Keratinocyte (primary cell): ENCODE measurements at regions not wholly inside any gene's neighbourhood (a gene's known extent, or its start where the extent isn't known, plus 50 kb on each side); places are given as distances from the start of the nearest gene placed in this dataset.

ENCODE experiments used
- DNase-seq: peaks from one replicate; pipeline ENCODE4 v3.0.0-alpha.2; 2011; ENCODE audit warnings: low read depth, missing footprints, low spot score
- FAIRE-seq: peaks from 2 replicates; lab custom pipeline; 2011; peaks lifted over from hg19 to GRCh38; lab: Jason Lieb, UNC
- H2AFZ ChIP-seq: 2 replicates; pipeline ENCODE4 v1.6.0; 2012; ENCODE audit warnings: low read length, control low read depth, inconsistent platforms; ENCODE audit not compliant: control insufficient read depth
- H3K27ac ChIP-seq: 2 replicates; pipeline ENCODE4 v1.5.1; 2011; ENCODE audit warnings: low read length; ENCODE audit not compliant: control insufficient read depth, insufficient read depth
- H3K27me3 ChIP-seq: 3 replicates; pipeline ENCODE4 v1.6.0; 2011; ENCODE audit warnings: low read length; ENCODE audit not compliant: control insufficient read depth, insufficient read depth; ENCODE audit errors: extremely low read depth
- H3K36me3 ChIP-seq, 2 experiments: 2 replicates in 1 of 2; 3 replicates in 1 of 2; pipeline ENCODE4 v1.5.1; 2011; ENCODE audit warnings: low read length in 2 of 2, mild to moderate bottlenecking in 1 of 2; ENCODE audit not compliant: control insufficient read depth in 2 of 2, insufficient read depth in 2 of 2; ENCODE audit errors: extremely low read depth in 1 of 2
- H3K4me1 ChIP-seq: 3 replicates; pipeline ENCODE4 v1.5.1; 2011; ENCODE audit warnings: low read length; ENCODE audit not compliant: control insufficient read depth, insufficient read depth; ENCODE audit errors: extremely low read depth
- H3K4me2 ChIP-seq: 3 replicates; pipeline ENCODE4 v1.6.0; 2011; ENCODE audit warnings: low read depth, low read length; ENCODE audit not compliant: control insufficient read depth, insufficient read depth; ENCODE audit errors: extremely low read depth
- H3K4me3 ChIP-seq, 3 experiments: fragments of 200-600 bp in 1 of 3; sonication (generic) in 1 of 3; 2 replicates in 2 of 3; 3 replicates in 1 of 3; pipeline ENCODE4 v1.5.1; 2011 to 2016; ENCODE audit warnings: low read length in 3 of 3, mild to moderate bottlenecking in 3 of 3, control low read depth in 2 of 3, inconsistent platforms in 1 of 3, low read depth in 1 of 3, mixed read lengths in 1 of 3, mixed run types in 1 of 3, moderate library complexity in 1 of 3; ENCODE audit not compliant: control insufficient read depth in 2 of 3, insufficient read depth in 2 of 3; ENCODE audit errors: extremely low read depth in 1 of 3
- H3K79me2 ChIP-seq: 2 replicates; pipeline ENCODE4 v1.6.0; 2012; ENCODE audit warnings: low read length; ENCODE audit not compliant: control insufficient read depth, insufficient read depth
- H3K9ac ChIP-seq: 3 replicates; pipeline ENCODE4 v1.6.0; 2011; ENCODE audit warnings: low read length; ENCODE audit not compliant: control insufficient read depth, insufficient read depth; ENCODE audit errors: extremely low read depth
- H3K9me1 ChIP-seq: 3 replicates; pipeline ENCODE4 v1.6.0; 2011; ENCODE audit warnings: low read length; ENCODE audit not compliant: control insufficient read depth, insufficient read depth; ENCODE audit errors: extremely low read depth
- H3K9me3 ChIP-seq: 2 replicates; pipeline ENCODE4 v1.5.1; 2012; ENCODE audit warnings: low read depth, low read length; ENCODE audit not compliant: control insufficient read depth
- H4K20me1 ChIP-seq: 3 replicates; pipeline ENCODE4 v1.6.0; 2011; ENCODE audit warnings: low read length; ENCODE audit not compliant: control insufficient read depth, insufficient read depth; ENCODE audit errors: extremely low read depth
- CTCF ChIP-seq, 3 experiments: IDR thresholded peaks in 1 of 3; conservative IDR thresholded peaks in 1 of 3; optimal IDR thresholded peaks in 1 of 3; 2 replicates in 2 of 3; 3 replicates in 1 of 3; pipeline versions ENCODE3 to v1.5.1; 2011; ENCODE audit warnings: low read length in 3 of 3, mild to moderate bottlenecking in 3 of 3, moderate library complexity in 2 of 3, control low read depth in 1 of 3, inconsistent platforms in 1 of 3; ENCODE audit not compliant: insufficient read depth in 2 of 3; ENCODE audit errors: extremely low read depth in 1 of 3
- EZH2 ChIP-seq: IDR thresholded peaks from one replicate; pipeline ENCODE4 v1.6.1; 2012; ENCODE audit warnings: inconsistent platforms, mild to moderate bottlenecking, low read length, moderate library complexity
- dilution Hi-C: fragments of 300-500 bp; cut with MboI; formaldehyde crosslinking; loops from one replicate; pipeline ENCODE4 v1.7.0; 2020; ENCODE audit warnings: low sequenced_read_pairs; ENCODE audit not compliant: extremely low pct_ligation_motif_present

- TF ChIP-seq CTCF (optimal IDR thresholded peaks at IDR 0.05 in 1 of 3, IDR thresholded peaks at IDR 0.05 in 1 of 3, conservative IDR thresholded peaks at IDR 0.05 in 1 of 3; ENCODE audit: extremely low read depth in 1 of 3, insufficient read depth in 2 of 3, low read length in 3 of 3): no peak
- TF ChIP-seq EZH2: no peak
- Histone ChIP-seq H3K9ac (no peak overlapping the region), H4K20me1 (no peaks in the 10 kb centered on the region), H2AFZ (no peak overlapping the region), H3K79me2 (no peaks in the 10 kb centered on the region), H3K27me3 (no peaks in the 10 kb centered on the region), H3K9me1 (no peaks in the 10 kb centered on the region), H3K4me1 (no peaks in the 10 kb centered on the region), H3K4me3 (no peak overlapping the region), H3K9me3 (peaks cover 2% of the 10 kb centered on the region), H3K4me2 (no peak overlapping the region), H3K27ac (no peak overlapping the region), H3K36me3 (no peaks in the 10 kb centered on the region)
- dilution Hi-C loops: no loop called here
- no peak for FAIRE-seq
- no peak for DNase-seq
Measured at GRCh38 chr2:4029081-4029480, 325.7 kb downstream of the DCDC2C start.

- dilution Hi-C loops: no loop called here
- no peak for DNase-seq
- H3K27ac ChIP-seq: no peak overlapping the region
Measured at GRCh38 chr2:4039896-4040295, 336.5 kb downstream of the DCDC2C start.

More at GRCh38 chr2:4039896-4040295, 336.5 kb downstream of the DCDC2C start:
- no peak overlapping the region for H3K4me2 ChIP-seq
- H3K27me3 ChIP-seq: no peaks in the 10 kb centered on the region
- H3K9me3 ChIP-seq: peaks cover 8% of the 10 kb centered on the region
- H3K4me3 ChIP-seq: no peak overlapping the region
- H3K36me3 ChIP-seq: no peaks in the 10 kb centered on the region
- H3K79me2 ChIP-seq: no peaks in the 10 kb centered on the region
- H3K9me1 ChIP-seq: no peaks in the 10 kb centered on the region
- H2AFZ ChIP-seq: no peak overlapping the region
- no peaks in the 10 kb centered on the region for H4K20me1 ChIP-seq
- no peak for FAIRE-seq
- H3K9ac ChIP-seq: no peak overlapping the region
- no peaks in the 10 kb centered on the region for H3K4me1 ChIP-seq
- TF ChIP-seq CTCF (optimal IDR thresholded peaks at IDR 0.05 in 1 of 3, IDR thresholded peaks at IDR 0.05 in 1 of 3, conservative IDR thresholded peaks at IDR 0.05 in 1 of 3; ENCODE audit: extremely low read depth in 1 of 3, insufficient read depth in 2 of 3, low read length in 3 of 3) (no peak), EZH2 (no peak)
